Liver (tissue), 8 donors: ENCODE measurements at regions not wholly inside any gene's neighbourhood (a gene's known extent, or its start where the extent isn't known, plus 50 kb on each side); places are given as distances from the start of the nearest gene placed in this dataset.

Source experiments
- DNase-seq: peaks from one replicate; pipeline ENCODE4 v3.0.0-alpha.2; 2017; ENCODE audit warnings: low spot score
- H3K27ac ChIP-seq, 2 donors: one replicate each; pipeline ENCODE4 v1.7.0; 2013; ENCODE audit warnings: inconsistent platforms in 2 of 2, low read length in 2 of 2, control low read depth in 1 of 2, low read depth in 1 of 2, mild to moderate bottlenecking in 1 of 2
- H3K27me3 ChIP-seq, 4 donors: one replicate each; pipeline versions ENCODE4 v1.6.1 to v1.7.0; 2013; ENCODE audit warnings: low read length in 3 of 4, inconsistent platforms in 1 of 4, mild to moderate bottlenecking in 1 of 4, moderate library complexity in 1 of 4; ENCODE audit not compliant: control insufficient read depth in 4 of 4, insufficient read depth in 4 of 4
- H3K36me3 ChIP-seq, 4 donors: one replicate each; pipeline versions ENCODE4 v1.6.1 to v1.7.0; 2013; ENCODE audit warnings: low read length in 3 of 4, mild to moderate bottlenecking in 3 of 4, low read depth in 1 of 4, moderate library complexity in 1 of 4; ENCODE audit not compliant: control insufficient read depth in 4 of 4, insufficient read depth in 3 of 4
- H3K4me1 ChIP-seq, 4 donors: one replicate each; pipeline versions ENCODE4 v1.6.1 to v1.7.0; 2013; ENCODE audit warnings: low read length in 3 of 4, mild to moderate bottlenecking in 3 of 4, moderate library complexity in 1 of 4; ENCODE audit not compliant: control insufficient read depth in 4 of 4, insufficient read depth in 4 of 4
- H3K4me3 ChIP-seq, 3 donors: one replicate each; pipeline versions ENCODE4 v1.6.1 to v1.7.0; 2013; ENCODE audit warnings: low read length in 3 of 3, control low read depth in 1 of 3, low read depth in 1 of 3, mild to moderate bottlenecking in 1 of 3
- H3K9ac ChIP-seq, 2 donors: one replicate each; pipeline ENCODE4 v1.7.0; 2013; ENCODE audit warnings: low read length in 2 of 2, mild to moderate bottlenecking in 2 of 2, moderate library complexity in 2 of 2, control low read depth in 1 of 2, low read depth in 1 of 2
- H3K9me3 ChIP-seq, 4 donors: one replicate each; pipeline versions ENCODE4 v1.6.1 to v1.7.0; 2013; ENCODE audit warnings: low read length in 3 of 4; ENCODE audit not compliant: control insufficient read depth in 4 of 4
- ATF3 ChIP-seq: IDR thresholded peaks from 2 replicates; pipeline ENCODE4 v1.6.1; 2016; ENCODE audit warnings: antibody characterized with exemption
- CTCF ChIP-seq: fragments of 150-350 bp; IDR thresholded peaks from 2 replicates; pipeline ENCODE4 v1.5.1; 2017; ENCODE audit warnings: improper control_type of control experiment, low read depth, low read length; ENCODE audit not compliant: missing input control
- EGR1 ChIP-seq, 2 donors: IDR thresholded peaks; 2 replicates each; pipeline ENCODE4 v1.6.1; 2016 to 2018; ENCODE audit warnings: antibody characterized with exemption in 2 of 2, low read depth in 2 of 2
- FOXA1 ChIP-seq: IDR thresholded peaks from 2 replicates; pipeline ENCODE4 v1.6.1; 2016; ENCODE audit warnings: antibody characterized with exemption
- FOXA2 ChIP-seq: IDR thresholded peaks from 2 replicates; pipeline ENCODE4 v1.6.1; 2016; ENCODE audit warnings: antibody characterized with exemption
- GABPA ChIP-seq, 2 donors: IDR thresholded peaks in 1 of 2; conservative IDR thresholded peaks in 1 of 2; 2 replicates each; pipeline ENCODE4 v1.6.1; 2016; ENCODE audit warnings: antibody characterized with exemption in 2 of 2, mild to moderate bottlenecking in 1 of 2, moderate library complexity in 1 of 2
- HNF4A ChIP-seq, 2 donors: conservative IDR thresholded peaks; 2 replicates each; pipeline ENCODE4 v1.6.1; 2016; ENCODE audit warnings: antibody characterized with exemption in 2 of 2, mild to moderate bottlenecking in 2 of 2
- JUND ChIP-seq, 2 donors: IDR thresholded peaks; 2 replicates each; pipeline ENCODE4 v1.6.1; 2016; ENCODE audit warnings: antibody characterized with exemption in 2 of 2
- MAX ChIP-seq: IDR thresholded peaks from 2 replicates; pipeline ENCODE4 v1.6.1; 2016; ENCODE audit warnings: antibody characterized with exemption
- NR2F2 ChIP-seq: IDR thresholded peaks from 2 replicates; pipeline ENCODE4 v1.6.1; 2016; ENCODE audit warnings: antibody characterized with exemption
- RAD21 ChIP-seq, 2 donors: IDR thresholded peaks; 2 replicates each; pipeline ENCODE4 v1.6.1; 2016; ENCODE audit warnings: antibody characterized with exemption in 2 of 2, mild to moderate bottlenecking in 2 of 2
- RXRA ChIP-seq, 2 donors: IDR thresholded peaks; 2 replicates each; pipeline ENCODE4 v1.6.1; 2017 to 2018; ENCODE audit warnings: antibody characterized with exemption in 2 of 2, mild to moderate bottlenecking in 1 of 2
- SP1 ChIP-seq: IDR thresholded peaks from 2 replicates; pipeline ENCODE4 v1.6.1; 2018; ENCODE audit warnings: antibody characterized with exemption, mild to moderate bottlenecking
- YY1 ChIP-seq: IDR thresholded peaks from 2 replicates; pipeline ENCODE4 v1.6.1; 2016; ENCODE audit warnings: antibody characterized with exemption, mild to moderate bottlenecking
- ZBTB33 ChIP-seq: IDR thresholded peaks from 2 replicates; pipeline ENCODE4 v1.6.1; 2016; ENCODE audit warnings: antibody characterized with exemption
- WGBS: extraction: QIAGEN DNeasy Blood & Tissue Kit; methylation state at CpG from one replicate; pipeline ENCODE4 v1.1.7; 2013; 5-methylcytosine and 5-hydroxymethylcytosine counted together
- donor health status: healthy.
- donor health status: healthy.
- donor health status: healthy.
- donor health status: healthy.
- donor health status: healthy.

GRCh38 chr6:1232578-1232977, 79.3 kb upstream of the FOXQ1 start (continued):
- TF ChIP-seq RAD21 (IDR thresholded peaks at IDR 0.05), result no peak

GRCh38 chr6:1231941-1232340, 80.0 kb upstream of the FOXQ1 start:
- TF ChIP-seq FOXA2 (no peak), CTCF (no peak), EGR1 (IDR thresholded peaks at IDR 0.05; ENCODE audit: low read depth in 2 of 2) (no peak), MAX (no peak), JUND (IDR thresholded peaks at IDR 0.05) (no peak), HNF4A (conservative IDR thresholded peaks at IDR 0.05) (no peak), FOXA1 (no peak), YY1 (no peak), RAD21 (IDR thresholded peaks at IDR 0.05) (no peak)
- WGBS, result 84% methylated on average over 4 of the region's 4 CpGs
- no peak for DNase-seq
- H3K4me1 ChIP-seq, result peaks cover 0 to 29% (median 16%) of the 10 kb centered on the region in 4 donors
- H3K27me3 ChIP-seq, result no peaks in the 10 kb centered on the region
- no peaks in the 10 kb centered on the region for H3K36me3 ChIP-seq
- H3K27ac ChIP-seq, result no peak overlapping the region
- no peak overlapping the region for H3K9ac ChIP-seq
- no peak overlapping the region for H3K4me3 ChIP-seq
- H3K9me3 ChIP-seq, result no peaks in the 10 kb centered on the region

- Histone ChIP-seq H3K27me3 (no peaks in the 10 kb centered on the region), H3K9me3 (no peaks in the 10 kb centered on the region), H3K27ac (no peak overlapping the region), H3K36me3 (no peaks in the 10 kb centered on the region), H3K4me1 (peaks cover 0 to 29% (median 16%) of the 10 kb centered on the region in 4 donors), H3K4me3 (no peak overlapping the region), H3K9ac (no peak overlapping the region)
- TF ChIP-seq ATF3 (peak; percentile 18), SP1 (no peak)
- no peak for DNase-seq
- WGBS, result 32% methylated on average over 8 of the region's 8 CpGs
Measured at GRCh38 chr6:1230689-1231605, 81.0 kb upstream of the FOXQ1 start.

GRCh38 chr6:1230281-1230680, 81.6 kb upstream of the FOXQ1 start:
- H3K4me3 ChIP-seq, result no peak overlapping the region
- 38% methylated on average over 6 of the region's 6 CpGs for WGBS
- no peaks in the 10 kb centered on the region for H3K9me3 ChIP-seq
- DNase-seq, result no peak
- no peak overlapping the region for H3K9ac ChIP-seq
- H3K4me1 ChIP-seq, result peaks cover 0 to 29% (median 16%) of the 10 kb centered on the region in 4 donors
- no peak overlapping the region for H3K27ac ChIP-seq
- no peaks in the 10 kb centered on the region for H3K27me3 ChIP-seq
- no peaks in the 10 kb centered on the region for H3K36me3 ChIP-seq
- TF ChIP-seq CTCF (no peak), ZBTB33 (no peak), FOXA2 (no peak), NR2F2 (no peak), GABPA (IDR thresholded peaks at IDR 0.05 in 1 of 2, conservative IDR thresholded peaks at IDR 0.05 in 1 of 2) (no peak), HNF4A (conservative IDR thresholded peaks at IDR 0.05) (peak in 1 of 2 donors; percentile 37), RAD21 (IDR thresholded peaks at IDR 0.05) (no peak), EGR1 (IDR thresholded peaks at IDR 0.05; ENCODE audit: low read depth in 2 of 2) (no peak), MAX (peak; percentile 14), RXRA (IDR thresholded peaks at IDR 0.05) (peak in 1 of 2 donors; percentile 70)
